ENCODE measurements at regions not wholly inside any gene's neighbourhood (a gene's known extent, or its start where the extent isn't known, plus 50 kb on each side); places are given as distances from the start of the nearest gene placed in this dataset.

DNA sequence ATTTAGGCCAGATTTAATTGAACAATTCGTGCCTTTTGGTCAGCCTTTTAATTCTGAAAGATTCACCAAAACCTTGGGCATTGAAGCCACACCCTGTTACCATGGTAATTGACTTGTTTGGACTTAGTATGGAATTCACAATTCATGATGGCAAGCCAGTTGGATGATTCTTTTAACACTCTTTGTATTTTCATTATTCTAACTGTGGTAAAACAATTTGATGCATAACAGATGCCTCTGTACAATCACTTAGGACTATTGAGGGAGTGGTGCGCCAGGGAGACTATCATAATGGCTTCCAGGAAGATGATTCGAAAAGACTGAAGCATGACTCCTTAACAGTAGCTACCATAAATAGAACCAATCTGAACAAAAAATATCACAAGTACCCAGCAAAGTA is 381.1 kb upstream of the ADAMTS16 start:
- no peaks in the 10 kb centered on the region for H3K27me3 Mint-ChIP-seq
- H3K4me1 Mint-ChIP-seq, result no peaks in the 10 kb centered on the region

DNA sequence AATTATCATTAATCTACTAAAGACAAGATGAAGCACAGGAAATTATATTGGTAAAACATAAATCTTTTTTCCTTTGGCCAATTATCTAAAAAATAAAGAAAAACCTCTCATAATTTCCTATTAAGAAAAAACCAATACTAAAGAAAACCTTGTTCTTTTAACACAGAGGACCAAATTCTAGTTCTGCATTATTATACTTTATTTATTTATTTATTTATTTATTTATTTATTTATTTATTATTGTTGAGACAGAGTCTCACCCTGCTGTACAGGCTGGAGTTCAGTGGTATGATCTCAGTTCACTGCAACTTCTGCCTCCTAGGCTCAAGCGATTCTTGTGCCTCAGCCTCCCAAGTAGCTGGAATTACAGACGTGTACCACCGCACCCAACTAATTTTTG is 377.8 kb upstream of the ADAMTS16 start:
- ATAC-seq (ENCODE audit: low read depth) (no peak), DNase-seq (no peak)
- no peak for TF ChIP-seq EZH2 (IDR thresholded peaks at IDR 0.05; ENCODE audit: borderline replicate concordance, insufficient read depth, low read depth, low read length, poor library complexity, severe bottlenecking)
- TF ChIP-seq, protein P1, sequence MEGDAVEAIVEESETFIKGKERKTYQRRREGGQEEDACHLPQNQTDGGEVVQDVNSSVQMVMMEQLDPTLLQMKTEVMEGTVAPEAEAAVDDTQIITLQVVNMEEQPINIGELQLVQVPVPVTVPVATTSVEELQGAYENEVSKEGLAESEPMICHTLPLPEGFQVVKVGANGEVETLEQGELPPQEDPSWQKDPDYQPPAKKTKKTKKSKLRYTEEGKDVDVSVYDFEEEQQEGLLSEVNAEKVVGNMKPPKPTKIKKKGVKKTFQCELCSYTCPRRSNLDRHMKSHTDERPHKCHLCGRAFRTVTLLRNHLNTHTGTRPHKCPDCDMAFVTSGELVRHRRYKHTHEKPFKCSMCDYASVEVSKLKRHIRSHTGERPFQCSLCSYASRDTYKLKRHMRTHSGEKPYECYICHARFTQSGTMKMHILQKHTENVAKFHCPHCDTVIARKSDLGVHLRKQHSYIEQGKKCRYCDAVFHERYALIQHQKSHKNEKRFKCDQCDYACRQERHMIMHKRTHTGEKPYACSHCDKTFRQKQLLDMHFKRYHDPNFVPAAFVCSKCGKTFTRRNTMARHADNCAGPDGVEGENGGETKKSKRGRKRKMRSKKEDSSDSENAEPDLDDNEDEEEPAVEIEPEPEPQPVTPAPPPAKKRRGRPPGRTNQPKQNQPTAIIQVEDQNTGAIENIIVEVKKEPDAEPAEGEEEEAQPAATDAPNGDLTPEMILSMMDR (IDR thresholded peaks at IDR 0.05), result no peak
- CTCF ChIA-PET, result no interaction called here
- intact Hi-C loops (cut with micrococcal nuclease), result no loop called here
- Mint-ChIP-seq H3K27me3 (no peaks in the 10 kb centered on the region), H3K27ac (no peak overlapping the region), H3K4me1 (no peaks in the 10 kb centered on the region), H3K9me3 (ENCODE audit: insufficient read depth) (no peaks in the 10 kb centered on the region), H3K4me3 (no peak overlapping the region)
- H3K4me3 ChIP-seq (ENCODE audit: control extremely low read depth in 1 of 5, extremely low read depth in 1 of 5, insufficient read depth in 1 of 5, low read depth in 2 of 5, low read length in 4 of 5), result no peak overlapping the region
- H3K27ac ChIP-seq (ENCODE audit: low read length in 2 of 2), result no peak overlapping the region
- no peaks in the 10 kb centered on the region for H3K36me3 ChIP-seq (replicated peaks in 1 of 2; ENCODE audit: control extremely low read depth in 1 of 2, control insufficient read depth in 1 of 2, extremely low read depth in 1 of 2, insufficient read depth in 2 of 2, low read length in 1 of 2)
- WGBS (ENCODE audit: insufficient coverage), result 100% methylated on average over 1 of the region's 3 CpGs
- no peak overlapping the region for H3K4me2 ChIP-seq (replicated peaks; ENCODE audit: low read depth, low read length, poor library complexity, severe bottlenecking)
- POLR2A ChIA-PET, result no interaction called here
- peaks cover 0 to 3% (median 0%) of the 10 kb centered on the region in 3 donors for H3K9me3 ChIP-seq (ENCODE audit: control extremely low read depth in 1 of 3, control insufficient read depth in 2 of 3, insufficient read depth in 1 of 3, low read length in 2 of 3)
- no peaks in the 10 kb centered on the region for H4K20me1 ChIP-seq (ENCODE audit: control insufficient read depth, insufficient read depth, low read length, poor library complexity, severe bottlenecking)
- H2AFZ ChIP-seq (ENCODE audit: insufficient read depth, low read depth, low read length, poor library complexity, severe bottlenecking), result no peak overlapping the region
- no peaks in the 10 kb centered on the region for H3K27me3 ChIP-seq (replicated peaks in 1 of 4; ENCODE audit: control extremely low read depth in 1 of 4, control insufficient read depth in 3 of 4, insufficient read depth in 4 of 4, low read length in 3 of 4)
- no peaks in the 10 kb centered on the region for H3K4me1 ChIP-seq (ENCODE audit: control insufficient read depth in 2 of 2, insufficient read depth in 2 of 2, low read length in 2 of 2)
- H3K9ac ChIP-seq (ENCODE audit: low read length), result no peak overlapping the region
- H3K79me2 ChIP-seq (ENCODE audit: control insufficient read depth, insufficient read depth, low read length), result no peaks in the 10 kb centered on the region

More for the DNA sequence above, 381.1 kb upstream of the ADAMTS16 start:
- Histone ChIP-seq H3K9me3 (ENCODE audit: control extremely low read depth in 1 of 3, control insufficient read depth in 2 of 3, insufficient read depth in 1 of 3, low read length in 2 of 3) (no peaks in the 10 kb centered on the region), H4K20me1 (ENCODE audit: control insufficient read depth, insufficient read depth, low read length, poor library complexity, severe bottlenecking) (no peaks in the 10 kb centered on the region), H3K27me3 (replicated peaks in 1 of 4; ENCODE audit: control extremely low read depth in 1 of 4, control insufficient read depth in 3 of 4, insufficient read depth in 4 of 4, low read length in 3 of 4) (no peaks in the 10 kb centered on the region), H3K79me2 (ENCODE audit: control insufficient read depth, insufficient read depth, low read length) (no peaks in the 10 kb centered on the region), H3K4me3 (ENCODE audit: control extremely low read depth in 1 of 5, extremely low read depth in 1 of 5, insufficient read depth in 1 of 5, low read depth in 2 of 5, low read length in 4 of 5) (no peak overlapping the region), H3K27ac (ENCODE audit: low read length in 2 of 2) (no peak overlapping the region), H2AFZ (ENCODE audit: insufficient read depth, low read depth, low read length, poor library complexity, severe bottlenecking) (no peak overlapping the region), H3K4me1 (ENCODE audit: control insufficient read depth in 2 of 2, insufficient read depth in 2 of 2, low read length in 2 of 2) (no peaks in the 10 kb centered on the region), H3K4me2 (replicated peaks; ENCODE audit: low read depth, low read length, poor library complexity, severe bottlenecking) (no peak overlapping the region), H3K36me3 (replicated peaks in 1 of 2; ENCODE audit: control extremely low read depth in 1 of 2, control insufficient read depth in 1 of 2, extremely low read depth in 1 of 2, insufficient read depth in 2 of 2, low read length in 1 of 2) (no peaks in the 10 kb centered on the region), H3K9ac (ENCODE audit: low read length) (no peak overlapping the region)
- ATAC-seq (ENCODE audit: low read depth), result no peak
- 50% methylated on average over 1 of the region's 3 CpGs for WGBS (ENCODE audit: insufficient coverage)
- TF ChIP-seq, protein P1 (IDR thresholded peaks at IDR 0.05), result no peak
- no peak for TF ChIP-seq EZH2 (IDR thresholded peaks at IDR 0.05; ENCODE audit: borderline replicate concordance, insufficient read depth, low read depth, low read length, poor library complexity, severe bottlenecking)
- ChIA-PET CTCF (no interaction called here), POLR2A (no interaction called here)
- no peak overlapping the region for H3K27ac Mint-ChIP-seq
- intact Hi-C loops (cut with micrococcal nuclease), result no loop called here
- no peak overlapping the region for H3K4me3 Mint-ChIP-seq
- DNase-seq, result no peak
- peaks cover 3% of the 10 kb centered on the region for H3K9me3 Mint-ChIP-seq (ENCODE audit: insufficient read depth)
